D341Med (cell line): ENCODE measurements at regions not wholly inside any gene's neighbourhood (a gene's known extent, or its start where the extent isn't known, plus 50 kb on each side); places are given as distances from the start of the nearest gene placed in this dataset.
A peak's percentile ranks its signal among the peaks of the same experiment; 100 is the strongest.

Source experiments
- DNase-seq: peaks from one replicate; pipeline ENCODE4 v3.0.0; 2012; ENCODE audit warnings: low spot score

- DNase-seq, result no peak
Measured at GRCh38 chr20:56998438-56998837, 268.0 kb downstream of the BMP7 start.

- DNase-seq, result no peak
Measured at GRCh38 chr20:57000441-57000968, 265.9 kb downstream of the BMP7 start.

GRCh38 chr20:57001126-57001767, 265.2 kb downstream of the BMP7 start:
- DNase-seq, result no peak

- no peak for DNase-seq
Measured at GRCh38 chr20:57002066-57002570, 264.3 kb downstream of the BMP7 start.

GRCh38 chr20:57003012-57003411, 263.4 kb downstream of the BMP7 start:
- no peak for DNase-seq

GRCh38 chr20:57004416-57004815, 262.0 kb downstream of the BMP7 start:
- DNase-seq, result no peak

GRCh38 chr20:57004951-57005933, 261.2 kb downstream of the BMP7 start:
- DNase-seq, result no peak

- DNase-seq, result no peak
Measured at GRCh38 chr20:57006411-57007170, 259.9 kb downstream of the BMP7 start.

- no peak for DNase-seq
Measured at GRCh38 chr20:57007171-57007540, 259.3 kb downstream of the BMP7 start.

GRCh38 chr20:57008217-57008616, 258.2 kb downstream of the BMP7 start:
- no peak for DNase-seq

- no peak for DNase-seq
Measured at GRCh38 chr20:57009355-57009754, 257.1 kb downstream of the BMP7 start.

GRCh38 chr20:57009775-57010174, 256.7 kb downstream of the BMP7 start:
- DNase-seq, result no peak

- DNase-seq, result no peak
Measured at GRCh38 chr20:57012691-57013090, 253.8 kb downstream of the BMP7 start.

GRCh38 chr20:57013217-57013616, 253.2 kb downstream of the BMP7 start:
- DNase-seq, result no peak

- peak; percentile 49 for DNase-seq
Measured at GRCh38 chr20:57013741-57014140, 252.7 kb downstream of the BMP7 start.

GRCh38 chr20:57020364-57020763, 246.1 kb downstream of the BMP7 start:
- no peak for DNase-seq

- no peak for DNase-seq
Measured at GRCh38 chr20:57022306-57022705, 244.1 kb downstream of the BMP7 start.

GRCh38 chr20:57023007-57023406, 243.4 kb downstream of the BMP7 start:
- no peak for DNase-seq

GRCh38 chr20:57023997-57024396, 242.4 kb downstream of the BMP7 start:
- DNase-seq, result no peak

- DNase-seq, result no peak
Measured at GRCh38 chr20:57024849-57025248, 241.6 kb downstream of the BMP7 start.

- DNase-seq, result no peak
Measured at GRCh38 chr20:57025261-57025660, 241.2 kb downstream of the BMP7 start.

GRCh38 chr20:57025666-57026224, 240.7 kb downstream of the BMP7 start:
- no peak for DNase-seq
